Stimulated activated CD4-positive, alpha-beta T cell treated with anti-CD3 and anti-CD28 coated beads, Interleukin-4, amount 100 ng/mL, for 1 hour (primary cell): ENCODE measurements at regions not wholly inside any gene's neighbourhood (a gene's known extent, or its start where the extent isn't known, plus 50 kb on each side); places are given as distances from the start of the nearest gene placed in this dataset.
"Not testable (repeated sequence)": the region's sequence is repeated elsewhere in the genome, so short reads cannot be mapped to it uniquely, and the experiment has no call there.

Source experiments
- DNase-seq: peaks from one replicate; pipeline ENCODE4 v3.0.0-alpha.2; 2020

- no peak for DNase-seq
Observed at GRCh38 chrX:43423876-43424275, 232.2 kb upstream of the MAOA start.

GRCh38 chrX:43436517-43436916 lies 219.6 kb upstream of the MAOA start:
- no peak for DNase-seq

DNA sequence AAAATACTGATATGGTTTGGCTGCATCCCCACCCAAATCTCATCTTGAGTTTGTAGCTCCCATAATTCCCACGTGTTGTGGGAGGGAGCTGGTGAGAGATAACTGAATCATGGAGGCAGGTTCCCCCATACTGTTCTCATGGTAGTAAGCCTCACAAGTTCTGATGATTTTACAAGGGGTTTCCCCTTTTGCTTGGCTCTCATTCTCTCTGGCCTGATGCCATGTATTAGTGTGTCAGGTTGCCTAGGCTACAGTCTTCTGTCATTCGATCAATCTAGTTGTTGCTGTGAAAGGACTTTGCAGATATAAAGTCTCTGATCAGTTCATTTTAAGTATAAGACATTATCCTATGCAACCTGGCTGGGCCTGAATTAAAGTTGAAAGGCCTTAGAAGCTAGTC lies 209.3 kb upstream of the MAOA start:
- DNase-seq: no peak

- DNase-seq: no peak
Observed at GRCh38 chrX:43448688-43449087, 207.4 kb upstream of the MAOA start.

DNA sequence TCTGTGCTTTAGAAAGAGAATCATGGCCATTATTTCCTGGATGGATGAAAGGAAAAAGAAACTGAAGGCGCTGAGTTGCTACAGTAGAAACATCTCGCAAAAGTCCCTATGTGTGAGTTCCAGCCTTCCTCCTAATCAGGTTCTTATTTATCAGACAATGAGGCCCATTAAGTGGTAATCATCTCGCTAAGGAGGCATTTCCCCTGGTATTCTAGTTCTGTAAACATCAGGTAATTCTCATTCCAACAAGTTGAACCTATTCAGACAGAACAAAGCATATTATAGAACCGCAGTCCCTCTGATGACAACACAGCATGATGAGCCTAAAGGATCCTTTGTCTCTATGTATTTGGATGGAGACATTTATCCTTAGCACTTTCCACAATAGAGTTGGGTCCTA lies 205.7 kb upstream of the MAOA start:
- no peak for DNase-seq

DNA sequence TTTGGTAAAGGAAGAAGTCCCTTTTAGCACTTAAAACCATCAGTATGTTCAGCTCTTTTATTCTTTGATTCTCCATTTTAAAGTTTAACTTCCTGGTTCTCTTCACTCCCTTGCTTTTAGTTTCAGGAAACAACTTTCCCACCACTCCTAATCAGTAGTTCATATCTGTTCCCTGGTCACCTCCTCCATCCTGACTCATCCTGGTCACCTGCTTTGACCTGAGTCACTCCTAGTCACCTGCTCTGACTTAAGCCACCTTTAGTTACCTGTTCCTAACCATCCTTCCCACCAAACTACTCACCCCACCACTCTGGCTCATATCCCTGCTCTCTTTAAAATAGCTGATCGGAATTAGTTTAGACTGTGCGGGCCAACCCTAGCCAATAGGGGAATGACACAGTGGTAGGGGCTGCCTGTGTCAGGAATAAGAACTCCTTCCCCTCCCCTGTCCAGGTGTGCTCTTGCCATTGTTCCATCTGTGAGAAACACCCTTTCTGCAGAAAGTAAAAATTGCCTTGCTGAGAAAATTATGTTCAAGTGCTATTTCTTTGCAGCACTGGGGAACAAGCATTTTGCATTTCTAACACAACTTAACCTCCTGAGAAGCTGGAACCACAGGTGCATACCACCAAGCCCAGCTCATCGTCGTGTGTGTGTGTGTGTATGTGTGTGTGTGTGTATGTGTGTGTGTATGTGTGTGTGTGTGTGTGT lies 204.0 kb upstream of the MAOA start:
- DNase-seq: not testable (repeated sequence)

DNA sequence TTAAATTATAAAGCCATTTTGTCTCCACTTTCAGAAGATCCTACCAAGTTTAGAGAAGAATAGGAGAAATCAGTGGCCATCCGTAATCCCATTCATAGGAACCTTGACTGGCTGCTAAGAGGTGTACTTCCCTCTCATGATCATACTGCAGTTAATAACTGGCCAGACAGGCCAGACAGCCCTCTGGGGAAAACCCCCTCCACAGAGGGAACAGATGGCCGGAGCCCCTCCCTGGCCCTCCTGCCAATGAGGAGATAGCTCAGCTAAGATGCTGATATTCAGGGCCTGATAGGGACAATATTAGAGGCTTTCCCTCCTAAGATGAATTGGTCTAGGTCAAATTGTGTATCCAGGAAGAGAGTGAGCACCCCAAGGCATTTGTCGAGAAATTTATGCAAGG lies 200.0 kb upstream of the MAOA start:
- no peak for DNase-seq

- DNase-seq: no peak
Observed at GRCh38 chrX:43456906-43457305, 199.2 kb upstream of the MAOA start.

DNA sequence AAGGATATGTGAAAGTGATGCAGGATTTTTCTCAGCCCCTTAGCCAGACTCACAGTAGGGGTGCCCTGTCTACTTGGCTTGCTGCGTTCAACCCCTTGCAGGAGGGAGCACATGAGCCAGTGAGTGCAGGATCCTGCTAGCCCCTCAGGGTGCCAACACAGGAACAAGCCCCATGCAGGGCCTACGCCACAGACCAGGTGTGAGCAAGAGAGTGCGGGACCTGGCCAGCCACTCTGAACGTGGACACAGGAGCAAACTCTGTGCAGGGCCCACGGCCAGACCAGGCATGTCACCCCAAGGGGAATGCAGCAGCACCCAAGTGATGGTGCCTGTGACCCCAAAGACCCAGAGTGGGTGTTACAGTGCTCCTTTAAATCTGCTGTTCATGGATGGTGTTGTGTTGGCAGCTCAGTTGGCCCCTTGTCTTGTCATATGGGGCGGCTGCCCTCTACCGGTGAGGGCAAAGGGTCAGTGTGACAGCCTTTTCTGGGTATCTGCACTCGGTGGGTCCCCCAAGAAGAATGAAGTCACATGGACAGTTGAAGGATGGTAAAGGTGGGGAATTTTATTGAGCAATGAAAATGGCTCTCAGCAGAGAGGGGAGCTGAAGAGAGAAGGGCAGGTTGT lies 188.4 kb upstream of the MAOA start:
- no peak for DNase-seq

DNA sequence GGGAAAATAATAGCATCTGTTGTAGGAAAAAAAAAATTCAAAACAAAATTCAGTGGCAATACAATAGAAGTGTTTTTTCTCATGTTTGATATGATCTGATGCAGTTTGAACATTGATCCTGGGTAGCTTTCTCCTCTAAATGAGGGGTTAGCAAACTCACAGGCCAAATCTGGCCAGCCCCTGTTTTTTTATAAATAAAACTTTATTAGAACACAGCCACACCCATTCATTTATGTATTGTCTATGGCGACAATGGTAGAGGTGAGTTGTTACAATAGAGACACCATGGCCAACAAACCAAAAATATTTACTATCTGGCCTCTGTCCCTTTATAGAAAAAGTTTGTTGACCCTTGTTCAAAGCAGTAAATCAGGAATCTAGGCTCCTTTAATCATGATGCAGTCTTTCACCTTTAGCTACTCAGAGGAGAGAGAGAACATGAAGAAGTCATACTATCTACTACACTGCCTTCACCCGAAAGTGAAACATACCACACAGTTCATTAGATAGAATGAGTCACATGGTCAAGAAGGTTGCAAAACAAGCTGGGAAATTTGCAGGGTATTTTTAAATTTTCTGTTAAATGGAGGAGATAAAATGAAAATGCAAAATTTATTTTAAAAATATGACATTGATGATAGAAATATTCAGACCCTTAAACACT lies 186.6 kb upstream of the MAOA start:
- no peak for DNase-seq

GRCh38 chrX:43474321-43474720 lies 181.8 kb upstream of the MAOA start:
- DNase-seq: no peak

DNA sequence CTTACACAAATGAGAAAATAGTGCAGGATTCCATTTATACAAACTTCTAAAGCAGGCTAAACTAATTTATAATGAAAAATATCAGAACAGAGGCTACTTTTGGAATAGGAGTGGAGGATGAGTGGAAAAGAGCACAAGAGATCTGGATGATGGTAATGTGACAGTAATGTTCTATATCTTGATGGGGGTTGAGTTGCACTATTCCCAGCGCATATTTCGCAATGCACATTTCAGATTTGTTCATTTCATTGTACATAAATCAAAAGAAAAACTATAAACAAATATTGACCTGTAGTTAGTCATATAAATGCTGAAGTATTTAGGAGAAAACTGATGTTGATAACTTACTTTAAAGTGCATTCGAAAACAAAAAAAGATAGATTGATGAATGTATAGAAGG lies 177.0 kb upstream of the MAOA start:
- DNase-seq: no peak

DNA sequence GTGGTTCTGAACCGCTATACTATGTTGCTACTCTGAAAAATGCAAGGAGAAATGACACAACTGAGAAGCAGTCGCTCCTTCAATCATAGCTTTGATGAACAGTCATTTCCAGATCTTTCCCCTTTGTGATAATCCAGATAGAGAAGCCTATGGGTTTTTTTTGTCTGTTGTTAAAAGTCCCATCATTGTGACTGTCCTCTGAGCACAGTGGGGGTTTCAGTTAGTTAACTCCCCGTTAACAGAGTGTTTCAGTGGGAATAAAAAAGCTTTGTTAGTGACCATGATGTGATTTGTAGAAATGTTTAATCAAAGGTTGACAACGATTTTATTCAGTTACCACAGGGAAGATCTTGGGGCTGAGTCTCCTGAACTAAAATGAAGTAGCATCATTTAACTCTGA lies 176.2 kb upstream of the MAOA start:
- DNase-seq: no peak

DNA sequence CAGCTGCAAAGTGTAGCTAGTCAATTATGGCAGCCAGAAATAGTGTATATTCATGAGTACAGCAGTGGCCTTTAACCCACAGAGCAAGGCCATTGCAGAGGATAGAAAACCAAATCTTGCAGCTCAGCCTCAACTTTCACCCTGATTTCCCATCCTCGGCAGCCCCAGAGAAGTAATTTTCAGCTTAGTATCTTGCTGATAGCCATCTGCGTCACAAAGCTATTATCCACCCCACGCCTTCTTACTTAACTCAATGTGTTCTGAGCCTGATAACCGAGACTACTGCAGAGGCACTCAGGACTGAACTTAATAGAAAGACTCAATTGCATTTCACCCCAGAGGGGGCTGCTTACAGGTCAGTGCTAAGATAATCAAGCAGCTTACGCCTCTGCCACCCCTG lies 174.5 kb upstream of the MAOA start:
- no peak for DNase-seq

DNA sequence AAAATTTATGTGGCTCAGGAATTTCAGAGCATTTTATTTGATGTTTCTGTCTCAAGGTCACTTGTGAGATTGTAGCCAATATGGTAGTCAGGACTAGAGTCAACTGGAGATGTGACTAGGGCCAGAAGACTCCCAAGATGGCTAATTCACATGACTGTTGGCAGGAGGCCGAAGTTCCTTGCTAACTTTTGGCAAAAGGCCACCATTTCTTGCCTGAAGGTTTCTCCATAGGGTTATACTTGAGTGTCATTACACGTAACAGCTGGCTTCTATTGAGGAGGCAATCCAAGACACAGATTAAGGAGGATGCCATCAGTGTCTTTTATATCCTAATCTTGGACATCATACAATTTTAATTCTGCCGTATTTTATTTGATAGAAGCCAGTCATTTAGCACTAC lies 162.3 kb upstream of the MAOA start:
- DNase-seq: no peak

GRCh38 chrX:43500246-43500645 lies 155.9 kb upstream of the MAOA start:
- DNase-seq: no peak

DNA sequence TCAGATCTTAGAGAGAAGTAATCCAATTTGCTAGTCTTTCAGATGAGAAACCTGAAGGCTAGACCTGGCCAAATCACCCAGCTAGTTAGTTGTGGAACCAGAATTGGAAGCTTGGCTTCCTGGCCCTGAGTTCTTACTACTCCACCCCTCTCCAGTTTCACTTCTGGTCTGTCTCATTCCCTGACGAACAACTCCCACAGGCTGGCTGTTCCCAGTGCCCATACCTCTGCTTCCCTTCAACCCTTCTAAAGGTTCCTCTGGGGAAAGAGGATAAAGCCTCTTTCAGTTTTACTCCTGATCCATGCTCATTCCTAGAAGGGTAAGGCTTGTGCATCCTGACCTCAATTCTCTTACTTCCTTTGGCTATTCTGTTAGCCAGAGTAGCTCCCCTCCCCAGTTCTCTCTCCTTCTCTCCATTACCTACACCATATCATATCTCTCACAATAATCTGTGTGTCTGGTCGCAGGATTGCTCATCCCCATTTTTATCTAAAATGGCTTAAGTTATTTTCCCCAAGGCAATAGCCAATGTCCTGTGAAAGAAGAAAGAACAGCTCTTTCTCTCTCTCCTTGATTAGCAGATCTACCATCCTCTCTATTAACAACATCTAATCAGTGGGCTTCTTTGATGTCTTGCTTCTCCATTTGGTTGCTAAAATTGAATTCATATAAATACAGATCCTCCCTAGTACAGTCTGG lies 155.0 kb upstream of the MAOA start:
- no peak for DNase-seq

DNA sequence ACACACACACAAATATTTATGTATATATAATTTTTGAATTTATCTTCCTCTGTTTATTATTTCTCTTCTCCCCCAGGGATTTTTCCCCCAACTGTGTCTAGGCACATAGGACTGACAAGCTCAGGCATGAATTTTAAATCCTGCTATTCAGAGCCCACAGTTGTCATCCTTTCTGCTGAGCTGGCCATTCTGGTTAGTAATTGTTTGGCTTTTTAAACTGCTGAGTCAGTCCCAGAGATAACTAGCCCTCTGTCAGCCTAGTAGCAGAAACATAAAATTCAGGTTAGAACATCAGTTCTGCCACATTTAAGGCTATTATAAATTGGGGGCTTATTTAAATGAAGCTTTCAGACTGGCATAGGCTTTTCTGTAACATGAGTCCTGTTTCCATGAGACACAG lies 151.7 kb upstream of the MAOA start:
- DNase-seq: no peak

DNA sequence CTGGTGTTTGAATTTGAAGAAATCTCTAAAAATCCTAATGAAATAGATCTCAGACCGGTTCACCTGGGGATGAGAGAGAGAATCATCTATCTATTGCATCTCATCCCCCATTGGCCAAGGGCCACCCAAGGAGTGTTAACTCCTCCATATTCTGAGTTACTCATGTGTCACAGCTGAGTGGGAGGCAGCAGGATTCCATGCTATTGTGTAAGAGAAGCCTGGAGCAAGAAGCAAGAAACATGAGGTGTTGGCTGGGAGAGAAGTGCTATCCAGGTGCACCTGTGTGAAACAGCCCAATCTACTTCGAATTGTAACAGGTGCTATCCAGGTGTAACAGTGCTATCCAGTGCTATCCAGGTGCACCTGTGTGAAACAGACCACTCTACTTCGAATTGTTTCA lies 150.3 kb upstream of the MAOA start:
- no peak for DNase-seq

GRCh38 chrX:43508694-43509093 lies 147.4 kb upstream of the MAOA start:
- no peak for DNase-seq

- no peak for DNase-seq
Observed at GRCh38 chrX:43510209-43510608, 145.9 kb upstream of the MAOA start.

- no peak for DNase-seq
Observed at GRCh38 chrX:43513085-43513484, 143.0 kb upstream of the MAOA start.

- DNase-seq: no peak
Observed at GRCh38 chrX:43514820-43515219, 141.3 kb upstream of the MAOA start.

- no peak for DNase-seq
Observed at GRCh38 chrX:43522582-43522981, 133.5 kb upstream of the MAOA start.
